HG02623 (cell line): ENCODE measurements at regions not wholly inside any gene's neighbourhood (a gene's known extent, or its start where the extent isn't known, plus 50 kb on each side); places are given as distances from the start of the nearest gene placed in this dataset.
"Not testable (repeated sequence)": the region's sequence is repeated elsewhere in the genome, so short reads cannot be mapped to it uniquely, and the experiment has no call there.

Source experiments
- ATAC-seq: cut with Tn5 transposase; IDR thresholded peaks from one replicate; pipeline ENCODE4 v1.9.1; 2021; ENCODE audit warnings: moderate library complexity; ENCODE audit not compliant: unreplicated experiment

DNA sequence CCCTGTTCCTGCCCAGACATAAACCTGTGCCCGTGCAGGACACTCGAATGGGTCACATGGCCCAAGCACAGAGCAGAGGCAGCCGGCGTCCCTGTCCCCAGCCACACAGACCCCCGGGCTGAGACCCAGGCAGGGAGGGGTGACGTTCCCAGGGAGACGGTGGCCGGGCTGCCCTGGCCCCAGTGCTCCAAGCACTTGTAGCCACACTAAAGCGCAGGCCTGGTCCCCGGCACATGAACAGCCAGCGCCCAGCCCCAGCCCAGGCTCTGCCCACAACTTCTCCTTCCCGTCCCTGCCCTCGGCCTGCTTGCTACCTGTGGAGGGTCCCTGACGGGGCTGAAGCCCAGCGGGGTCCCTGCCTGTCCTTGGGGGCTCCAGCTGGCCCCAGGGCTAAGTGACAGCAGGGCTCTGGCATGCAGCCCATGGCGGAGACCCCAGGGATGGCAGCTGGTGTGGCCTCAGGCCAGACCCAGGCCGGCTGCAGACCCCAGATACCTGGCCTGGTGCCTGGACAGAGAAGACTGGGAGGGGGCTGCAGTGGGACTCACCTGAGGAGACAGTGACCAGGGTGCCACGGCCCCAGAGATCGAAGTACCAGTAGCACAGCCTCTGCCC lies 338.4 kb downstream of the TMEM121 start:
- ATAC-seq: no peak

DNA sequence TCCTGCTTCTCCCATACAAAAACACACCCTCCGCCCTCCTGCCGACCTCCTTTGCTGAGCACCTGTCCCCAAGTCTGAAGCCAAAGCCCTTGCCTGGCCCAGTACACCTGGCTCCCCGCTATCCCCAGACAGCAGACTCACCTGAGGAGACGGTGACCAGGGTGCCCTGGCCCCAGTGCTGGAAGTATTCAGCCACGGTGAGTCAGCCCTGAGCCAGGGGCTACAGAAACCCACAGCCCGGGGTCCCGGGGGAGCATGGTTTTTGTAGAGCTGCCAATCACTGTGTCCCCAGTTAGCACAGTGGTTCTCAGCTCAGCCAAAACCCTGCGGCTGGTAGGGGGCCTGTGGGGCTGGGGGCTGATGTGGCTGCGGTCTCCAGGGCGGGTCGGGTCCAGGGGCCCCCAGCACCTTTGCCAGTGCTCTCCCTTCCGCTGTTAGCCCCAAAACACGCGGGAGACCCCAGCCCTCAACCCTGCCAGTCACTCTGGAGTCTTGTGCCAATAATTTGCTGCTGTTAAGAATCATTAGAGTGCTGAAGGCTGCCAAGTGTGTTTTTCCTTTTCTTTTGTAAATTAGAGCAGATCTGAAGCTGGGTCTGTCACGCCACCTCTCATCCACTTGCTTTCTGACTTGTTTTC lies 339.0 kb downstream of the TMEM121 start:
- no peak for ATAC-seq

DNA sequence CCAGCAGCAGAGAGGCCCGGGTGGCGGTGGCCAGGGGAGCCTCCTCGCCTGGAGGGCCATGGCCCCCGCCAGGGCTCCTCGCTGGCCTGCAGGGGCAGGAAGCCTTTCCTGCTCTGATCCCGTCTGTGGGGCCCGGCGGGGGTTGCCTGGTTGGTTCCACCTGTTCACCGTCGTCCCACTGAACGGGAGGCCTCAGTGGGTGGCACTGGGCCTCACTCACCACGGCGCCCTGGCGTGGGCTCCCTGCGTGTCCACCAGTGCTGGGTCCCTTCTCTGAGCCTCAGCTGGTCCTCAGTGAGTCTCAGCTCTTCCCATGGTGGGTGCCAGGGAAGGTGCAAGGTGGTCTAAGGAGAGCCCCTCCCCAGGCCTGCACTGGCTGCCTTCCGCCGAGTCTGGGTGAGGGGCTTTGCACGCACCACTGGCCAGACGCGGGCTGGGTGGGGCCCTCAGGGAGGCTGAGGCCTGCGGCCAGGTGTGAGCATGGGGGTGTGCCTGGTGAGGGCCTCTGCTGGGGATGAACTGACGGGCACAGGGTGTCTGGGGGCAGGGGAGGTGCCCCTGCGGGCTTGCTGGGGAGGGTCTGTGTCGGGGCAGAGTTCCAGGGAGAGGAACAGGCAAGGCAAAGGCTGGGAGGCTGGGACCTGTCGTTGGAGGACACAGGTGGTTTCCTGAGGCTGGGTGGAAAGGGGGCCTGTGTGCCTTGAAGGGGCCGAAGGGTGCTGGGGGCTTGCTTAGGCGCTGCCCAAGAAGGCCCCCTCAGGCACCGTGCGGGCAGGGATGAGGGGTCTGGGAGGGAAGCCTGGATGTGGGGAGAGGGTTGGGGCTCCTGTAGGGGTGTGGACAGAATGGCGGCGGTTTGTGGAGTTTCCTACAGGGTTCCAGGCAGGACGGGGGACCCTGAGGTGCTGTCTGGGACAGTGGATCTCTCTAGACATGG lies 339.8 kb downstream of the TMEM121 start:
- no peak for ATAC-seq

DNA sequence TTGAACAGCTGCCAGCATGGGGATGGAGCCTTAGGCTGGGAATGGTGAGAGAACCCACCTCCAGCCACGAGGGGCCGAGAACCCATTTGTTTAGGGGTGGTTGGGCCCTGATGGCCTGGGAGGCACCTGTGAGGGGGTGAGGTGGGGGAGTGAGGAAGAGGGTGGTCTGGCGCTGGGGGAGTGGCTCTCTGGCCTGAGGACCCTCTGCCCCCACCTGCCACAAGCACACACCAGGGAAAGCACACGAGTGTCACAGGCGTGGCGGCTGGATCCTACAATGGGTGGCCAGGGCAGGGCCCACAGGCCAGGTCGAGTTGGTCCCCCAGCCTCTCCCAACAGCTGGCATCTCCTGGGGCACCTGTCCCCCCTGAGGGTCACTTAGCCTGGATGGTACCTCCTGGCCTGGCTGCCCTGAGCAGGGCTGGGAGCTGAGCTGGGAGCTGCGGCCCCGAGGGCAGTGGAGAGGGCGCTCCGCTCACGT lies 340.5 kb downstream of the TMEM121 start:
- no peak for ATAC-seq

DNA sequence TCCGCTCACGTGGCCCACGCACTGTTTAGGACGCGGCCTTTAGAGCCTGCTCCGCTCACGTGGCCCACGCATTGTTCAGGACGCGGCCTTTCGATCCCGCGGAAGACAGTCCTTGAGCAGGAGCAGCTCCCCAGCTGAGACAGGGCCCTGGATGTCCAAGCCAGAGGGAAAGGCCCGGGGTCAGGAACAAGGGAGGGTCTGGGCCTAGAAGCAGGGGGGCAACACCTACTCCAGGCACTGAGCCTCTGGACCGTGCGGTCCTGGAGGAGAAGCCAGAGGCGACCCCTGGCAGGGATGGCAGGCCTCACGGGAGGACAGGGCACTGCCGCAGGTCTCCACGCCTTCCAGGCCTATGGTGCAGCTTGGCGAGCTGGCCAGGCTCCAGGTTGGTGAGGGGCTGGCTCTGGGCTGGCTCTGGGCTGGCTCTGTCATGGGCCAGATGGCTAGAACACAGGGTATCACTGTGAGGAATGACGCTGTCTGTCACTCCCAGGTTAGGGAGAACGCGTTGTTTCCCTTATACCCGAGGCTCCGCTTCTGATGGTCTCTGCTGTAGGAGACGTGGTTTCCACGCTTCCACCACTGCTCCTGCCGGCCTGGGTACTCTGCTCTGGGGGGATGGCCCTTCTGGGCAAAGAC lies 341.7 kb downstream of the TMEM121 start:
- ATAC-seq: no peak

DNA sequence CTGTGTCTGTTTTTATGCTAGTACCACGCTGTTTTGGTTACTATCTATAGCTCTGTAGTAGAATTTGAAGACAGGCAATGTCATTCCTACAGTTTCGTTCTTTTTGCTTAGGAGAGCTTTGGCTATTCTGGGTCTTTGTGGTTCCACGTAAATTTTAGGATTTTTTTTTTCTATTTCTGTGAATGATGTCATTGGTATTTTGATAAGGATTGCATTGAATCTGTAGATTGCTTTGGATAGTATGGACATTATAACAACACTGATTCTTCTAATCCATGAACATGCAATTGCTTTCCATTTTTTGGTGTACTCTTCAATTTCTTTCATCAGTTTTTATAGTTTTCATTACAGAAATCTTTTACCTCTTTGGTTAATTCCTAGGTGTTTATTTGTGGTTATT lies 345.2 kb downstream of the TMEM121 start:
- no peak for ATAC-seq

DNA sequence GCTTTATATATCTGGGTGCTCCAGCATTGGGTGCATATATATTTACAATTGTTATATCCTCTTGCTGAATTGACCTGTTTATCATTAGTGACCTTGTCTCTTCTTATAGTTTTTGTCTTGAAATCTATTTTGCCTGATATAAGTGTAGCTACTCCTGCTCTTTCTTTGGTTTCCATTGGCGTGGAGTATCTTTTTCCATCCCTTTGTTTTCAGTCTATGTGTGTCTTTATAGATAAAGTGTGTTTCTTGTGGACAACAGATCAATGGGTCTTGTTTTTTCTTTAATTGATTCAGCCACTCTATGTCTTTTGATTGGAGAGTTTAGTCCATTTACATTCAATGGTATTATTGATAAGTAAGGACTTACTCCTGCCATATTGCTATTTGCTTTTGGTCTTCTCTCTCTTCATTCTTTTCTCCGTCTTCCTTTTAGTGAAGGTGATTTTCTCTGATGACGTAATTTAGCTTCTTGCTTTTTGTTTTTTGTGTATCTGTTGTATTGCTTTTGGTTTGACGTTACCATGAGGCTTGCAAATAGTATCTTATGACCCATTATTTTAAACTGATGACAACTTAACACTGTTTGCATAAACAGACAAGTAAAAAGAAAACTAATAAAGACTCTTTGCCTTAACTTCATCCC lies 347.6 kb downstream of the TMEM121 start:
- no peak for ATAC-seq

DNA sequence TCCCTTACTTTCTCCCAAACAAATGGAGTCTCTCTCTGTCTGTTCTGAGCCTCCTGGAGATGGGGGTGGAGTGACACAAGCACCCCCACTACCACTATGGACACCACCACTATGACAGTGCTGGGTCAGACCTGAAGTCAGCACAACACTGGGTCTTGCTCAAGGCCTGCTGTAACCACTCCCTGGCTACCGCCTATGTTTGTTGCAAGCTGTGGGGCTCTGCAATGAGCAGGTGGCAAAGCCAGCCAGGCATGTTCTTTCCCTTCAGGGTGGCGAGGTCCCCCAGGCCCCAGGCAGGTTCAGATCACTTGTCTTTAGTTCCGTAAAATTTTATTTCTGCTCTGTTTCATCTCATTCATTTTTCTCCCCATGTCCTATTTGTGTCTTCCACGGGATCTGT lies 349.8 kb downstream of the TMEM121 start:
- ATAC-seq: no peak

DNA sequence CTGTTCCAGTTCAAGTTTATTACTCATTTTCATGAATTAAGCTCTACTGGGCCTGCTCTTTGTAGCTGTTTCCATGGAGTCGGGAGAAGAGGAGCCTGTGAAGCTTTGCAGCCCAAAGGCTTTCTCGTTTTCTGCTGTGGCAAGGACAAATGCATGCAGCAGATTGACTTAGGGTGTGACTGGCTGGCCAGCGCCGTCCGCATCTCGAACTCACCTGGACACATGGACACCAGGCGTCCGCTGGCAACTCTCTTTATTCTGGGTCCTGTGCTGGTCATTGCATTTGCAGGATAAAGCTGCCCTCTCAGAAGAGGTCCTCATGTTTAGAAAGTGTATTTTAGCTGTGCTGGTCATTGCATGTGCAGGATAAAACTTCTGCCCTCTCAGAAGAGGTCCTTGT lies 350.4 kb downstream of the TMEM121 start:
- no peak for ATAC-seq

DNA sequence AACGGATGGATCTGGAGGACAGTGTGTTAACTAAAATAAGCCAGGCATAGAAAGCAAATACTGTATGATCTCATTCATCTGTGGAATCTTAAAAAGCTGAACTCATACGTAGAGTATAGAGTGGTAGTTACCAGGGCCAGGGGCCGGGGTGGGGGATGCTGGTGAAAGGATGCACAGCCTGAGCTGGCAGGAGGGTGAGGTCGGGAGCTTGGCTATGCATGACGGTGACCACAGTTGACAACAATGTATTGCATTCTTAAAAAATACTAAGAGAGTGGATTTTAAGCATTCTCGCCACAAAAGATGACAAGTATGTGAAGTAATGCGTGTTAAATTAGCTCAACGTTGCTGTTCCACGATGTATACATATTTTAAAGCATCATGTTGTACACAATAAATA lies 351.3 kb downstream of the TMEM121 start:
- ATAC-seq: no peak

DNA sequence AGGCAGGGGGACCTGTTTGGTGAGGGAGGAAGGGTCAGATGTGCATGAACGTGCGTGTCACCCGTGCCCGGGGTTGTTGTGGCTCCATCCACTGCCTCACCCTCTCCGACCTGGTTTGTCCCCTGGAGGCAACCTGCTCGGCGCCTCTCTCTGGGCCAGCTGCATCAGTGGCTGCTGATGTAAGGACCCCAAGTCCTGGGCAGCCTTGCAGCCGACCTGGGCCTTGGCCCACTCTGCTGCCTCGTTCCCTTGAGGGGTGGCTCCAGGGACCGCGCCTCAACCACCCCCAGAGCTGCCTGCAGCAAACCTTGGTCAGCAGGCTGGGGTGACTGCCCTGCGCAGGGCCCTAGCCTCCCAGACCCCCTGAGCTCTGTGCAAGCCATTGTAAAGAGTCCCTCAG lies 351.7 kb downstream of the TMEM121 start:
- ATAC-seq: no peak

DNA sequence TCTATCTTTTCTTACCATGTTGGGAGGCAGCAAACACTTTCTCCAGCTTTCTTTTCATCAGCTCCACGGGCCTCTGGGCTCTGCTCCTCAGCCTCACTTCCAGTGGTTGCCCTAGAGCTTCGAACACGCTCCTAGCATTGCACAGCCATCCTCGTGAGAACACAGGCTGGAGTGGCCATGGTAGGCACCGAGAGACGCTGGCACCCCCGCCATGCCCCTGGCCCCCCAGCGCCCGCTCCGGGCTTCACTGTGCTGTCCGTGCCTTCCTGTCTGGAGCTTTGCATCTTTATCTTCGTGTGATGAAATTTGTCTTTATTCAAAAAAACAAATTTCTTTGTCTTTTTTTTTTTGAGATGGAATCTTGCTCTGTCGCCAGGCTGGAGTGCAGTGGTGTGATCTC lies 352.2 kb downstream of the TMEM121 start:
- no peak for ATAC-seq

DNA sequence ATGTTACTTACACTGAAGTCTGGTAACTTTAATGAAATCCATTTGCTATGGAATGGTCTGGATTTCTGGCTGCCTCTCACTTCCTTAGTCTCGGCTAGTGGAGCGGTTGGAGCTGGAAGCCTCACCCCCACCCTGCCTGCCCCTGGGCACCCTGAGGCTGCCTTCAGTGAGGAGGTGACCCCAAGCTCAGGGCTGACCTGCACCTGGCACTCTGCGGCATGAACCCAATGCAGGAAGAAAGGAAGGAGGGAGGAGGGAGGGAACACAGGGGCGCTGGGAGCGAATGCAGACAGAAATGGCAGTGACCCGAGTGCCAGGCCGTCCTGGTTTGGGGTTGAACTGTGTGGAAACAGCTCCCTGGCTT lies 353.1 kb downstream of the TMEM121 start:
- no peak for ATAC-seq

DNA sequence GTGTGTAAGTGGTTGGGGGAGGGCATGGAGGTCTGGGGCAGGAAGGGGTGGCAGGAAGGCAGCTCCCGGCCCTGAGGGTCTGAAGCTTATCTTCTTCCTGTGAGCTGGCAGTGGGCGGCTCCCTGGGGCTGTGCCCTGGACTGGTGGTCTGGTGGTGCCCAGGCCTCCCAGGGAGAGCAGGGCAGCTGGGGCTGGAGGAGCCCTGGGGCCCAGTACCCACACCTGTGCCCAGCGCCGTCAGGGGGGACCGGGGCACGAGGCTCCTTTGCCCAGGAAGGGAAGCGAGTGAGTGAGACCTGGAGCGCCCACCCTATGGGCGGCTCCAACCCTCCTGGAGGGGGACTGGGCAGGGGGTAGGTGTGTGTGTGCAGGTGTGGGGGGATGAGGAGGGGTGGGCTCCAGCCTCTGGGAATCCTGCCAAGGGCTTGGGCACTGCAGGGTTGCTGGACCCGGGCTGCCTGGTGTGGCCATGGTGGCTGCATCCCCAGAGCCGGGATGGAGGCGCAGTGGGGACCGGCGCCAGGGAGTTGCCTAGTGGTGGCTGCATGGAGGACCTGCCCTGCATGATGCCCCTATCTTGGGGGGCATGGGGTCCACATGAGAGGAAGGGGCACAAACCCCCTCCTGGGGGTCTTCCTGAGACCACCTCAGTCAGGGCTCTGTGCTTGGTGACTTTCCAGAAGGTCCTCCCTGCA lies 353.6 kb downstream of the TMEM121 start:
- no peak for ATAC-seq

DNA sequence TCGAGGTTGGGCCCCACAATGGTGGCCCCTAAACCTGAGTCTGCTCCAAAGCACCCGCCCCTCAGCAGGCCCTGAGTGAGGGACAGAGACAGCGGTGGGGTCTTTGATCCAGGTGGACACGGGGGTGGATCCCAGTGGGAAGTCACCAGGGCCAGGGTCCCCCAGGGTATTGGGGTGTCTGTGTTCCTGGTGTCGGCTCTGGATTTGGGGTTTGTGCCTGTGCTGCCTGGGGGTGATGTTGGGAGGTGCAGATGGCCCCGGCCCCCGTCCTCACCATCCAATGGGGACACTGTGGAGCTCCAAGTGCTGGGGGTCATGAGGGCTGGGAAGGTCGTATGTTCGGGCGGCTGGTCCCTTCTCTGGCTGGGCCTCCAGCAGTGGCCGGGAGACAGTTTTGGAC lies 354.2 kb downstream of the TMEM121 start:
- no peak for ATAC-seq

DNA sequence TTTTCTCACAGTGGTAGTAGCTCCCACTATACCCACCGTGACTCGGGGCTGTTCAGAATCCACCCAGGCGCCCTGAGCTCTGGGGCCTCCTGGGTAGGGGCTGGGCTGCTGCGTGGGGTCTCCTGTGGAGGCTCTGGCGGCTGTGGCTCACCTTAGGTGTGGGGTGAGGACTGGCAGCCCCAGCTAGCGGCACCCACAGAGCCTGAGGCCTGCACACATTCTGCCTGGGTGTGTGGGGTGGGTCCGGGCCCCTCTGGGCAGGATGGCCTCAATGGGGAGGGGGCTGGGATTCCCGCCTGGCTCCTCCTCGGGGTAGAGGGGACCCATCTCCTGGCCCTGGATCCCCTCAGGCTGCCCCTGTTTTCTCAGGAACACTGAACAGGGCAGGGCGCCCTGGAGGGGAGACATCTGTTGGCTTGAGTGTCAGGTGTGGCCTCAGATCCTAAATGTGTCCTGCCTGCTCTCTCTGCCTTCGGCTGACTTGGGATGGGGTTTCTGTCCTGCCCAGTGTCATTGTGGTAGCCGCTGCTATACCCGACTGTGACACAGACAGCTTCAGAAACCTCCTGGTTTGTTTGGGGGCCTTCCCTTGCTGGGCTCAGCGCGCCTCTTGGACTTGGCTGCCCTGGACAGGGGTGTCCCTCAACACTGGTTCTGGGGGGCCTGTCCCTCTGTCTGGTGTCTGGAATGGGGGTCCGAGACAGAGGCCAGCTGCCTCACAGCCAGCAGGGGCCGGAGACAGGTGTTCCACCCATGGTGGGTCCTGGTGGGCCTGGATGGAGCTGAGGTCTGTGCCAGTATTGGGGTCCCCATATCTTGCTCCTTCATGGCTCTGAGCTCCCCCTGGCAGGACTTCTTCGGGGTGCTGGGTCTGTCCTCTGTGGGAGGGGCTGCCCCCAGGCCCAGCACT lies 354.9 kb downstream of the TMEM121 start:
- ATAC-seq: no peak

DNA sequence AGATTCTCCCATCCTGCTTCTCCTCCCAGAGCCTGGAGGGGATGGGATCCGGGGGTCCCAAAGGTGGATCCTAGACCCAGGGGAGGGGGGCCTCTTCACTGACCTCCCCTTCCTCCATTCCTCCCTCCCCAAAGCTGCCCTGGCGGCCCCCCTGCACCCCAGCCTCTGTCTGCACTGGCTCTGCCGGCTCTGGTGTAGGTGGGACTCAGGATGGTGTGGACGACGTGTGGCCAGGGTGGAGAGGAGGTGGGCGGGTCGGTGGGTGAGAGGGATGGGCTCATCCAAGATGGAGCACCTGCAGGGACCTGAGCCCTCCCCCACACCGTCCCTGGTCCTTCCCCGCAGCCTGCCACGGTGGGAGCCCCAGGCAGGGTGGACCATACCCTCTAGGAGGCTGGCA lies 355.6 kb downstream of the TMEM121 start:
- not testable (repeated sequence) for ATAC-seq

DNA sequence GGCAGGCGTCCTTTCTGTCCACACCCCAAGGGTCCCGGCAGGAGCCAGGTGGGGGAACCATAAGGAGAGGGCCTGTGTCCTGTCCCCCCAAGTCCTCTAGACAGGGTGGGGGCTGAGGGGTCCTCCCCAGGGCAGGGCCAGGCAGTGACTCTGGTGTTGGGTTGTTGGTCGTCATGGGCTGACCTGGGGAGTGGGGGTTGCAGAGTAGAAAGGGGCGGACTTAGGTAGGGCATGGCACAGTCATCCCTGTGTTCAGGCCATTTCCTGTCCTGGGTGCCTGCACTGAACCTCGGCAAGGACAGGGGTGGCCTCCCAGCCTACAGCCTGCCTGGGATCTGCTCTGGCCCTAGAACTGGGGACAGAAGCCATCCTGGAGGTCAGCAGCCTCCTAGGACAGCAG lies 356.2 kb downstream of the TMEM121 start:
- no peak for ATAC-seq
